ENCODE measurements at regions not wholly inside any gene's neighbourhood (a gene's known extent, or its start where the extent isn't known, plus 50 kb on each side); places are given as distances from the start of the nearest gene placed in this dataset.

GRCh38 chr14:26987744-26988363 is 390.0 kb upstream of the NOVA1 start:
- no peak for DNase-seq (ENCODE audit: low read depth, low spot score)
- H3K9me3 ChIP-seq (ENCODE audit: control insufficient read depth, insufficient read depth, low read depth, low read length): no peaks in the 10 kb centered on the region
- TF ChIP-seq SIN3A (IDR thresholded peaks at IDR 0.05; ENCODE audit: borderline replicate concordance, insufficient read depth, low read depth, low read length): no peak
- TF ChIP-seq POLR2AphosphoS5 (IDR thresholded peaks at IDR 0.05; ENCODE audit: low read depth, low read length): no peak
- TF ChIP-seq TCF7L2 (IDR thresholded peaks at IDR 0.05; ENCODE audit: low read depth, low read length): no peak
- no peak for TF ChIP-seq CTCF (IDR thresholded peaks at IDR 0.05)
- no peak for TF ChIP-seq REST (IDR thresholded peaks at IDR 0.05; ENCODE audit: insufficient read depth in 1 of 2, low read depth in 2 of 2, low read length in 1 of 2)
- no TSS peak for BruUV-seq (replicated peaks)
- no peak overlapping the region for H3K4me3 ChIP-seq (ENCODE audit: low read depth in 2 of 2, low read length in 2 of 2)
- no peaks in the 10 kb centered on the region; the same call in 1 of the 2 replicates for H3K4me1 ChIP-seq (ENCODE audit: control insufficient read depth, insufficient read depth, low read length)
- no peak overlapping the region for H3K27ac ChIP-seq (ENCODE audit: low read length)
- ChIA-PET POLR2A (no interaction called here), CTCF (no interaction called here)
- no peak for ATAC-seq
- no peaks in the 10 kb centered on the region for H3K27me3 ChIP-seq (ENCODE audit: control insufficient read depth, insufficient read depth, low read length)
- intact Hi-C loops (cut with micrococcal nuclease; ENCODE audit: unreplicated experiment): no loop called here
- H3K36me3 ChIP-seq (ENCODE audit: control insufficient read depth, insufficient read depth, low read length): no peaks in the 10 kb centered on the region
- in situ Hi-C loops (cut with HindIII; ENCODE audit: low pct_unique_long_range_greater_than_20kb, low sequenced_read_pairs): no loop called here

DNA sequence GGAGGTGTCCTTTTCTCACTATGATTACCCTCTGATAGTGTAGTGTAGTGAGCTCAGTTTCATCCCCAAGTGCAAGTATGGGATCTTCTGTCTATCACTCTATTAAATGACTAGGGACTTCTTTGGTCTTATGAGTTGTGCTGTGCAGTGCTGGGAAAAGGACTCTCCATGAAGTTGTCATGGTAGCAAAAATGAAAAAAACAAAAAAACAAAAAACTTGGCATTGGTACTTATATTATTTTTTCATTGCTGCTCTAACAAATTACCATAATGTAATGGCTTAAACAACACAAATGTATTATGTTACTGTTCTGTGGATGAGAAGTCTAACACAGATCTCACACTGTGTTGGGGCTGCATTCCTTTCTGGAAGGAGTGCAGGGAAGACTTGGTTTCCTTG is 393.1 kb upstream of the NOVA1 start:
- no peaks in the 10 kb centered on the region for H3K27me3 ChIP-seq (ENCODE audit: control insufficient read depth, insufficient read depth, low read length)
- CTCF ChIA-PET: no interaction called here
- no TSS peak for BruUV-seq (replicated peaks)
- no peak for TF ChIP-seq POLR2AphosphoS5 (IDR thresholded peaks at IDR 0.05; ENCODE audit: low read depth, low read length)
- TF ChIP-seq SIN3A (IDR thresholded peaks at IDR 0.05; ENCODE audit: borderline replicate concordance, insufficient read depth, low read depth, low read length): no peak
- TF ChIP-seq REST (IDR thresholded peaks at IDR 0.05; ENCODE audit: insufficient read depth in 1 of 2, low read depth in 2 of 2, low read length in 1 of 2): no peak
- TF ChIP-seq CTCF (IDR thresholded peaks at IDR 0.05): no peak
- no peak for TF ChIP-seq TCF7L2 (IDR thresholded peaks at IDR 0.05; ENCODE audit: low read depth, low read length)
- ATAC-seq (no peak), DNase-seq (ENCODE audit: low read depth, low spot score) (no peak)
- H3K27ac ChIP-seq (ENCODE audit: low read length): no peak overlapping the region
- in situ Hi-C loops (cut with HindIII; ENCODE audit: low pct_unique_long_range_greater_than_20kb, low sequenced_read_pairs): no loop called here
- no peaks in the 10 kb centered on the region; the same call in 1 of the 2 replicates for H3K4me1 ChIP-seq (ENCODE audit: control insufficient read depth, insufficient read depth, low read length)
- POLR2A ChIA-PET: no interaction called here
- intact Hi-C loops (cut with micrococcal nuclease; ENCODE audit: unreplicated experiment): no loop called here
- no peak overlapping the region for H3K4me3 ChIP-seq (ENCODE audit: low read depth in 2 of 2, low read length in 2 of 2)
- H3K36me3 ChIP-seq (ENCODE audit: control insufficient read depth, insufficient read depth, low read length): no peaks in the 10 kb centered on the region
- no peaks in the 10 kb centered on the region for H3K9me3 ChIP-seq (ENCODE audit: control insufficient read depth, insufficient read depth, low read depth, low read length)
